ENCODE measurements at regions not wholly inside any gene's neighbourhood (a gene's known extent, or its start where the extent isn't known, plus 50 kb on each side); places are given as distances from the start of the nearest gene placed in this dataset.

GRCh38 chr1:187276677-187277076 lies 447.9 kb downstream of the PLA2G4A start:
- Histone ChIP-seq H3K4me1 (ENCODE audit: control insufficient read depth, insufficient read depth, low read length) (no peaks in the 10 kb centered on the region), H3K27me3 (ENCODE audit: control insufficient read depth, insufficient read depth, low read length) (no peaks in the 10 kb centered on the region), H3K36me3 (ENCODE audit: control insufficient read depth, insufficient read depth, low read length) (no peaks in the 10 kb centered on the region), H3K27ac (ENCODE audit: low read length) (no peak overlapping the region), H3K4me3 (ENCODE audit: low read length) (no peak overlapping the region), H3K9me3 (replicated peaks; ENCODE audit: control insufficient read depth, low read depth, low read length) (no peaks in the 10 kb centered on the region)
- DNase-seq, result no peak

- Histone ChIP-seq H3K4me3 (ENCODE audit: low read length) (no peak overlapping the region), H3K36me3 (ENCODE audit: control insufficient read depth, insufficient read depth, low read length) (no peaks in the 10 kb centered on the region)
Observed at GRCh38 chr1:187280031-187280430, 451.3 kb downstream of the PLA2G4A start.

DNA sequence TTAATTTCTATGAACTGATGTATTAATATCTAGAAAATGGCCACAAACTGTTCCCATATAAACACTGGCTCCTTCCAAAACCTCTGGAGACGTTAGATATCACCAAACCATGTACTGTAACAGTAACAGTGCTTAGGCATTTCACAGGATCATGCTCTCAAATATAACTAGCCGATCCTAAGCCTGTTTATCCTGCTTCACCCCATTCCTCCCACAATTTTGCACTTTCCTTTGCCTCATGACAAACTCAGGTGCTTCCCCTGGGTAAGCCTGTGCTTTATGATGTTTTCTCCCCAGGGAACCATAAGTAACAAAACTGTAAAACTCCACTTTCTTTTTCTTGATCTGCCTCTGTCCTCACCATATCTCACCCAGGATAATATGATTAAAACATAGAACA lies 452.3 kb downstream of the PLA2G4A start:
- Histone ChIP-seq H3K36me3 (ENCODE audit: control insufficient read depth, insufficient read depth, low read length) (no peaks in the 10 kb centered on the region), H3K27me3 (ENCODE audit: control insufficient read depth, insufficient read depth, low read length) (no peaks in the 10 kb centered on the region), H3K4me3 (ENCODE audit: low read length) (no peak overlapping the region), H3K4me1 (ENCODE audit: control insufficient read depth, insufficient read depth, low read length) (no peaks in the 10 kb centered on the region), H3K27ac (ENCODE audit: low read length) (no peak overlapping the region), H3K9me3 (replicated peaks; ENCODE audit: control insufficient read depth, low read depth, low read length) (no peaks in the 10 kb centered on the region)
- WGBS (ENCODE audit: insufficient coverage), result 50% methylated on average over 2 of the region's 2 CpGs
- no peak for DNase-seq

More at GRCh38 chr1:187280031-187280430, 451.3 kb downstream of the PLA2G4A start:
- Histone ChIP-seq H3K27ac (ENCODE audit: low read length) (no peak overlapping the region), H3K4me1 (ENCODE audit: control insufficient read depth, insufficient read depth, low read length) (no peaks in the 10 kb centered on the region), H3K27me3 (ENCODE audit: control insufficient read depth, insufficient read depth, low read length) (no peaks in the 10 kb centered on the region), H3K9me3 (replicated peaks; ENCODE audit: control insufficient read depth, low read depth, low read length) (no peaks in the 10 kb centered on the region)
- DNase-seq, result no peak

- Histone ChIP-seq H3K27me3 (ENCODE audit: control insufficient read depth, insufficient read depth, low read length) (no peaks in the 10 kb centered on the region), H3K4me3 (ENCODE audit: low read length) (no peak overlapping the region), H3K27ac (ENCODE audit: low read length) (no peak overlapping the region), H3K4me1 (ENCODE audit: control insufficient read depth, insufficient read depth, low read length) (no peaks in the 10 kb centered on the region), H3K9me3 (replicated peaks; ENCODE audit: control insufficient read depth, low read depth, low read length) (no peaks in the 10 kb centered on the region), H3K36me3 (ENCODE audit: control insufficient read depth, insufficient read depth, low read length) (no peaks in the 10 kb centered on the region)
- WGBS (ENCODE audit: insufficient coverage), result no CpG with 5 or more reads among the region's 1 CpG
- no peak for DNase-seq
Observed at GRCh38 chr1:187283984-187284383, 455.2 kb downstream of the PLA2G4A start.

DNA sequence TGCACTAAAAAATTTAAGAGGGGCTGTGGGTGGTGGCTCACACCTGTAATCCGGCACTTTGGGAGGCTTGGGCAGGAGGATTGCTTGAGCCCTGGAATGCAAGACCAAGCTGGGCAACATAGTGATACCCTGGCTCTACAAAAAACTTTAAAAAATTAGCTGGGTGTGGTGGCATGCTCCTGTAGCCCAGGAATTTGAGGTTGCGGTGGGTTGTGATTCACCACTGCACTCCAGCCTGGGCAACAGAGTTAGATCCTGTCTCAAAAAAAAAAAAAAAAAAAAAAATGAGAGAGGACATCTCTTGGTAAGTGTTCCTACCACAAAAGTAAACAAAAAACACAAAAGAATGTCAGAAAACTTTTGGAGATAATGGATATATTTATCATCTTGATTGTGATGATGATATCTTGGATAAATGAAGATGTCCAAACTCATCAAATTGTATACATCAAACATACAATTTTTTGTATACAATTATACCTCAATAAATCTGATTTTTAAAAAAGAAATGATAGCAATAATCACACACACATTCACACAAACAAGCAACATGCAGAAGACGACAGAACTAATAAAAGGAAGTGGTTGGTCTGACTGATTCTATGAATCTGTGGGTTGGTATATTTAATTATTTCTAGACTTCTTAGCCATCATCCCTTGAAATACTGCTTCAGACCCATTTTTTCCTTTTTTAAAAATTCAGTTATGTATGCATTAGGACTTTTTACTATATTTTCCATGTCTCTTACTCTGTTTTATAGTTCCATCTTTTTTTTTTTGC lies 465.9 kb downstream of the PLA2G4A start:
- no peak overlapping the region for H3K27ac ChIP-seq (ENCODE audit: low read length)
- H3K27me3 ChIP-seq (ENCODE audit: control insufficient read depth, insufficient read depth, low read length), result no peaks in the 10 kb centered on the region
- H3K36me3 ChIP-seq (ENCODE audit: control insufficient read depth, insufficient read depth, low read length), result no peaks in the 10 kb centered on the region
- no peak for DNase-seq
- H3K4me1 ChIP-seq (ENCODE audit: control insufficient read depth, insufficient read depth, low read length), result no peaks in the 10 kb centered on the region
- no peaks in the 10 kb centered on the region for H3K9me3 ChIP-seq (replicated peaks; ENCODE audit: control insufficient read depth, low read depth, low read length)
- 90% methylated on average over 1 of the region's 3 CpGs for WGBS (ENCODE audit: insufficient coverage)
- no peak overlapping the region for H3K4me3 ChIP-seq (ENCODE audit: low read length)

DNA sequence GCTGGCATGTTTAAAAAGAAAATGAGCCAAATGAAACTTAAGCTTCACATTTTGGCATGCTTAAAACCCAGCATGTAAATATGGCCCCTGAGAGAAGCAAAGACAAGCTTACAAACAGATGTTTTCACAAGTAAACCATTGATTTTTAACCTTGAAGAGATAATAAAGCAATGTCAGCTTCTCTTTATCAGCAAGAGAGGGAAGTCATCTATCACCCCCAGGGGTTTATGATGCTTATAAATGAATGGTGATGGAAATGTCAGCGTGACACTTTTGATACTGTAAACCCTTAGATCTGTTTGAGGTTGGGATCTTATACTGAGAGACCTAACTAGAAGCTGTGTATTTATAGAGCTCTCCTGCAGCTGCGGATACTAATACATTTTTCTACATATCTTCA lies 471.3 kb downstream of the PLA2G4A start:
- no peaks in the 10 kb centered on the region for H3K36me3 ChIP-seq (ENCODE audit: control insufficient read depth, insufficient read depth, low read length)
- no CpG with 5 or more reads among the region's 2 CpGs for WGBS (ENCODE audit: insufficient coverage)
- no peaks in the 10 kb centered on the region for H3K9me3 ChIP-seq (replicated peaks; ENCODE audit: control insufficient read depth, low read depth, low read length)

DNA sequence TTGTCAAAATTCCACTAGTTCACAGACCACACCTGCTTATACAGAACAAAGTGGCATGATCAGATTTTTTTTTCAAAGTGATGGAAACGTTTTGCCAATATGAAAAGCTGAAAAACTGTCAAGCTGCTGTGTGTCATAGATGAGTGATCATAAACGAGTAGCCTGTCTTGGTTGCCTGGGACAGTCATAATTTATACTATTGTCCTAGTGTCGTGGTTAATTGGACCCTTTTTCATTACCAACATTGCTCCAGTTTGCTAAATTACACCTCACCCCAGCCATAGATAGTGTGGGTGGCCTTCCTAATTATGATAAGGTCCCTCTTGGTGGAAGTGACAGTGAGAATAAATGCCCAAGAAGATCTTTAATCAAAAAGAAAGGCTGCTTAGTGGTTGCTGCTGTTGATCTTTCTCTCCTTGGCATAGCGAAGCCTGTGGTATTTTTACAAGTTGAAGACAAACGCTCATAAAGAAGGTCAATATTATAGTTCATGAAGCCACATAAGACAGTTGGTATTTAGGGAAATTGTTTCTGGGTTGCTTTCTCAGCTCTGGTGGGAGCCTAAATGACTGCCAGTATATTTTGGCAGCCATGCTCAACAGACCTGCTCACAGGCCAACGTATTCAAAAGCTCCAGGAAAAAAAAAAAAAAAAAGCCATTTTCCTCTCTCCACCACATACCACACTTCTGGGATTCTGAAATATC lies 478.1 kb downstream of the PLA2G4A start:
- Histone ChIP-seq H3K27me3 (ENCODE audit: control insufficient read depth, insufficient read depth, low read length) (no peaks in the 10 kb centered on the region), H3K27ac (ENCODE audit: low read length) (no peak overlapping the region), H3K9me3 (replicated peaks; ENCODE audit: control insufficient read depth, low read depth, low read length) (no peaks in the 10 kb centered on the region), H3K4me1 (ENCODE audit: control insufficient read depth, insufficient read depth, low read length) (no peaks in the 10 kb centered on the region), H3K36me3 (ENCODE audit: control insufficient read depth, insufficient read depth, low read length) (no peaks in the 10 kb centered on the region), H3K4me3 (ENCODE audit: low read length) (no peak overlapping the region)
- DNase-seq, result peak; percentile 1
- WGBS (ENCODE audit: insufficient coverage), result 20% methylated on average over 2 of the region's 6 CpGs

More for the DNA sequence above, 471.3 kb downstream of the PLA2G4A start:
- Histone ChIP-seq H3K4me3 (ENCODE audit: low read length) (no peak overlapping the region), H3K27me3 (ENCODE audit: control insufficient read depth, insufficient read depth, low read length) (no peaks in the 10 kb centered on the region), H3K27ac (ENCODE audit: low read length) (no peak overlapping the region), H3K4me1 (ENCODE audit: control insufficient read depth, insufficient read depth, low read length) (no peaks in the 10 kb centered on the region)
- no peak for DNase-seq

DNA sequence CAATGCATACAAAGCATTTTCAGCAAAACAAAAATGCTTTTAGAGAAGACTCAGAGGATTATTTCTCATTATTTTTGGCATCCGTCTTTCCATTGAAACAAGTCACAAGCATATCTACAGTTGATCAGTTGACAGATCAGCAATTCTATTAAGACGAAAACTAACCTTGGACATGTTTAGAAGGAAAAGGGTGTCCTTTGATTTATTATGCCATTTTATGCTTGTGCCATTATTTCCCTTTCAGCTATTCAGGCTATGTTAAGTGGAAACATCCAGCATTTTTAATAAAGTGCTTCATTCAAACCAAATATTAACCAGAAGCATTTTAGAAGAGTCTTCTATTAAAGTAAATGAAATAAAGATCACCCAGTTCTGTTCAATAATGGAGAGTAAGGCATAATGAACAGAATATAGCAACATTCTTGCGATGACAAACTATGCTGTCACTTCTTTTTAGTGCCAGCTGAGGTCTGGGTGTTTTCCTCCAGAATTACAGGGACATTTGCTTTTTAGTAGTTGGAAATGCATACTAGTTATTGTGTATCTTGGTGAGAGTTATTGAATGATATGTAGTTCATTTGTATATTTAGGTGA lies 481.4 kb downstream of the PLA2G4A start:
- DNase-seq, result no peak
- H3K27me3 ChIP-seq (ENCODE audit: control insufficient read depth, insufficient read depth, low read length), result no peaks in the 10 kb centered on the region
- H3K36me3 ChIP-seq (ENCODE audit: control insufficient read depth, insufficient read depth, low read length), result no peaks in the 10 kb centered on the region
- H3K4me1 ChIP-seq (ENCODE audit: control insufficient read depth, insufficient read depth, low read length), result no peaks in the 10 kb centered on the region
- WGBS (ENCODE audit: insufficient coverage), result 100% methylated on average over 1 of the region's 3 CpGs
- no peaks in the 10 kb centered on the region for H3K9me3 ChIP-seq (replicated peaks; ENCODE audit: control insufficient read depth, low read depth, low read length)
- H3K4me3 ChIP-seq (ENCODE audit: low read length), result no peak overlapping the region
- no peak overlapping the region for H3K27ac ChIP-seq (ENCODE audit: low read length)

DNA sequence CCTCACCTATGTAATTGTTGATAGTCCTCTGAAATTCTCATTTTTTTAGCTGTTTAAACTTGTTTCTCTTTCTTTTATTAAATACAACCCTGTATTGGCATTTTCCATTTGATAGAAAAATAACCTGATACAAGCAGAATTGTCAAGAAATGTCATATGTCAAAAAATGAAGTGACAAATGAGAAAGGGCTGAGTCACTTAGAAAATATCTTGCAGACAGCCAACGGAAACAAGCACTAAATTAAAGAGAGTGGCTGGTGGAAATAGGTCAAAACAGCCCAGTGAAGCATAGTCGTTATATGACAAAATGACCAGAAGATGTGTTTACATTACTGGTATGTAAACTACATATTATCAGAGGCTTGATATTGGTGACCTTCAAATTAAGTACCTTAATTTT lies 484.4 kb downstream of the PLA2G4A start:
- Histone ChIP-seq H3K36me3 (ENCODE audit: control insufficient read depth, insufficient read depth, low read length) (no peaks in the 10 kb centered on the region), H3K4me3 (ENCODE audit: low read length) (no peak overlapping the region), H3K9me3 (replicated peaks; ENCODE audit: control insufficient read depth, low read depth, low read length) (no peaks in the 10 kb centered on the region), H3K27ac (ENCODE audit: low read length) (no peak overlapping the region), H3K4me1 (ENCODE audit: control insufficient read depth, insufficient read depth, low read length) (no peaks in the 10 kb centered on the region), H3K27me3 (ENCODE audit: control insufficient read depth, insufficient read depth, low read length) (no peaks in the 10 kb centered on the region)
- no peak for DNase-seq
- 100% methylated on average over 1 of the region's 2 CpGs for WGBS (ENCODE audit: insufficient coverage)

GRCh38 chr1:187326557-187326956 lies 497.8 kb downstream of the PLA2G4A start:
- DNase-seq, result no peak
- H3K27ac ChIP-seq (ENCODE audit: low read length), result no peak overlapping the region
- H3K36me3 ChIP-seq (ENCODE audit: control insufficient read depth, insufficient read depth, low read length), result no peaks in the 10 kb centered on the region
- H3K27me3 ChIP-seq (ENCODE audit: control insufficient read depth, insufficient read depth, low read length), result no peaks in the 10 kb centered on the region
- no peak overlapping the region for H3K4me3 ChIP-seq (ENCODE audit: low read length)
- WGBS (ENCODE audit: insufficient coverage), result no CpG with 5 or more reads among the region's 1 CpG
- no peaks in the 10 kb centered on the region for H3K4me1 ChIP-seq (ENCODE audit: control insufficient read depth, insufficient read depth, low read length)
- no peaks in the 10 kb centered on the region for H3K9me3 ChIP-seq (replicated peaks; ENCODE audit: control insufficient read depth, low read depth, low read length)

All from muscle of leg (tissue), 3 donors.